B cell (primary cell): ENCODE measurements at regions not wholly inside any gene's neighbourhood (a gene's known extent, or its start where the extent isn't known, plus 50 kb on each side); places are given as distances from the start of the nearest gene placed in this dataset.

Experiments used
- EZH2 ChIP-seq: IDR thresholded peaks from 2 replicates; pipeline ENCODE4 v1.6.1; 2012; ENCODE audit warnings: borderline replicate concordance, low read depth, mild to moderate bottlenecking, moderate library complexity, low read length; ENCODE audit not compliant: insufficient read depth, poor library complexity, severe bottlenecking
- TF ChIP-seq, protein P1 (sequence below): fragments of 200-600 bp; IDR thresholded peaks from one replicate; pipeline ENCODE4 v1.8.0; 2022; ENCODE audit warnings: antibody characterized with exemption, mild to moderate bottlenecking

GRCh38 chr1:87803375-87803774, 474.7 kb downstream of the LMO4 start:
- TF ChIP-seq, protein P1, sequence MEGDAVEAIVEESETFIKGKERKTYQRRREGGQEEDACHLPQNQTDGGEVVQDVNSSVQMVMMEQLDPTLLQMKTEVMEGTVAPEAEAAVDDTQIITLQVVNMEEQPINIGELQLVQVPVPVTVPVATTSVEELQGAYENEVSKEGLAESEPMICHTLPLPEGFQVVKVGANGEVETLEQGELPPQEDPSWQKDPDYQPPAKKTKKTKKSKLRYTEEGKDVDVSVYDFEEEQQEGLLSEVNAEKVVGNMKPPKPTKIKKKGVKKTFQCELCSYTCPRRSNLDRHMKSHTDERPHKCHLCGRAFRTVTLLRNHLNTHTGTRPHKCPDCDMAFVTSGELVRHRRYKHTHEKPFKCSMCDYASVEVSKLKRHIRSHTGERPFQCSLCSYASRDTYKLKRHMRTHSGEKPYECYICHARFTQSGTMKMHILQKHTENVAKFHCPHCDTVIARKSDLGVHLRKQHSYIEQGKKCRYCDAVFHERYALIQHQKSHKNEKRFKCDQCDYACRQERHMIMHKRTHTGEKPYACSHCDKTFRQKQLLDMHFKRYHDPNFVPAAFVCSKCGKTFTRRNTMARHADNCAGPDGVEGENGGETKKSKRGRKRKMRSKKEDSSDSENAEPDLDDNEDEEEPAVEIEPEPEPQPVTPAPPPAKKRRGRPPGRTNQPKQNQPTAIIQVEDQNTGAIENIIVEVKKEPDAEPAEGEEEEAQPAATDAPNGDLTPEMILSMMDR, result no peak
- no peak for TF ChIP-seq EZH2
